ENCODE measurements at regions not wholly inside any gene's neighbourhood (a gene's known extent, or its start where the extent isn't known, plus 50 kb on each side); places are given as distances from the start of the nearest gene placed in this dataset.

DNA sequence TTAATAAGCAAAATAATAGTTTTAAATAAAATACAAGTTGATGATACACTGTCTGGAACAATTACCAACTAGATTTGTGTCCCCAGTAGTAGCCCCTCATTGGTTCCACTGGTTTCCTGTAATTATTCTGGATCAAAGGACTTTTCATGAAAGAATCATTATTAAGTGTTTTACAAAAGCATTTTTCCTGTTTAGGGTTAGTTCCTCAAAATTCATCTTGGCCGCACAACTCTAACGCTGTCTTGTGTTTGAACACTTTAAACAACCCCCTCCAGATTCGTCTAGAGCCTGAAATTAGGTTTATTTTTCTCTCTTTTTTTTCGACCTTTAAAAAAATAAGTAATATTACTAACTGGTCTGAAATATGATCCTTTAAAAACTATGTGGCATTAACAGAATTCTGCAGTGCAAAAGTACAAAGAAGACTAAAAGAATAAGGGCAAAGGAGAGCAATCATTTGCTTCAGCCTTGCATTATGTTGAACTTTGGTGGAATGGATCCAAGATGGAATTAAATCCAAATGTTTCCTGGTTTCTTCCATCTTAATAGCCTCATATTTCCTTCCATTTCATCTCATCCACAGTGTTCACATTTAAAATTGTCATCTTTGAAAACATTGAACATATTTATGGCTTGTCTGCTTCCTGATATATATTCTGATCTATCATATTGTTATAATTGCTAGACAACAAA lies 678.4 kb downstream of the IRS1 start:
- H3K4me2 ChIP-seq (ENCODE audit: insufficient read depth, low read length) = no peak overlapping the region
- H3K79me2 ChIP-seq (ENCODE audit: insufficient read depth, low read length) = no peaks in the 10 kb centered on the region
- H3K9ac ChIP-seq (ENCODE audit: low read depth, low read length) = no peak overlapping the region
- DNase-seq = no peak
- H2AFZ ChIP-seq (ENCODE audit: low read depth, low read length) = no peak overlapping the region
- no peak overlapping the region for H3K4me3 ChIP-seq (ENCODE audit: low read depth in 1 of 2, low read length in 2 of 2)
- no peaks in the 10 kb centered on the region for H3K36me3 ChIP-seq (ENCODE audit: insufficient read depth, low read length)
- H4K20me1 ChIP-seq (ENCODE audit: insufficient read depth, low read length) = no peaks in the 10 kb centered on the region
- no peaks in the 10 kb centered on the region for H3K4me1 ChIP-seq (ENCODE audit: insufficient read depth, low read length)
- H3K9me3 ChIP-seq (ENCODE audit: insufficient read depth, low read length, severe bottlenecking) = no peaks in the 10 kb centered on the region
- no peak overlapping the region for H3K27ac ChIP-seq (ENCODE audit: low read length)
- ATAC-seq (ENCODE audit: insufficient read depth, low read depth) = no peak
- H3K27me3 ChIP-seq (ENCODE audit: insufficient read depth, low read length, poor library complexity) = no peaks in the 10 kb centered on the region
- TF ChIP-seq, protein P1, sequence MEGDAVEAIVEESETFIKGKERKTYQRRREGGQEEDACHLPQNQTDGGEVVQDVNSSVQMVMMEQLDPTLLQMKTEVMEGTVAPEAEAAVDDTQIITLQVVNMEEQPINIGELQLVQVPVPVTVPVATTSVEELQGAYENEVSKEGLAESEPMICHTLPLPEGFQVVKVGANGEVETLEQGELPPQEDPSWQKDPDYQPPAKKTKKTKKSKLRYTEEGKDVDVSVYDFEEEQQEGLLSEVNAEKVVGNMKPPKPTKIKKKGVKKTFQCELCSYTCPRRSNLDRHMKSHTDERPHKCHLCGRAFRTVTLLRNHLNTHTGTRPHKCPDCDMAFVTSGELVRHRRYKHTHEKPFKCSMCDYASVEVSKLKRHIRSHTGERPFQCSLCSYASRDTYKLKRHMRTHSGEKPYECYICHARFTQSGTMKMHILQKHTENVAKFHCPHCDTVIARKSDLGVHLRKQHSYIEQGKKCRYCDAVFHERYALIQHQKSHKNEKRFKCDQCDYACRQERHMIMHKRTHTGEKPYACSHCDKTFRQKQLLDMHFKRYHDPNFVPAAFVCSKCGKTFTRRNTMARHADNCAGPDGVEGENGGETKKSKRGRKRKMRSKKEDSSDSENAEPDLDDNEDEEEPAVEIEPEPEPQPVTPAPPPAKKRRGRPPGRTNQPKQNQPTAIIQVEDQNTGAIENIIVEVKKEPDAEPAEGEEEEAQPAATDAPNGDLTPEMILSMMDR (IDR thresholded peaks at IDR 0.05; ENCODE audit: borderline replicate concordance, extremely low read depth, low read length, poor library complexity, severe bottlenecking) = no peak
- no peak for TF ChIP-seq EZH2 (IDR thresholded peaks at IDR 0.05; ENCODE audit: borderline replicate concordance, low read depth, low read length, severe bottlenecking)

GRCh38 chr2:226118471-226119429 lies 680.9 kb downstream of the IRS1 start:
- no peak overlapping the region for H3K27ac ChIP-seq (ENCODE audit: low read length)
- no peak for ATAC-seq (ENCODE audit: insufficient read depth, low read depth)
- no peak for DNase-seq
- no peak overlapping the region for H2AFZ ChIP-seq (ENCODE audit: low read depth, low read length)
- no peak for TF ChIP-seq EZH2 (IDR thresholded peaks at IDR 0.05; ENCODE audit: borderline replicate concordance, low read depth, low read length, severe bottlenecking)
- TF ChIP-seq, protein P1 (IDR thresholded peaks at IDR 0.05; ENCODE audit: borderline replicate concordance, extremely low read depth, low read length, poor library complexity, severe bottlenecking) = no peak
- no peak overlapping the region for H3K4me3 ChIP-seq (ENCODE audit: low read depth in 1 of 2, low read length in 2 of 2)
- no peaks in the 10 kb centered on the region for H3K4me1 ChIP-seq (ENCODE audit: insufficient read depth, low read length)
- H3K27me3 ChIP-seq (ENCODE audit: insufficient read depth, low read length, poor library complexity) = no peaks in the 10 kb centered on the region
- no peak overlapping the region for H3K9ac ChIP-seq (ENCODE audit: low read depth, low read length)
- H4K20me1 ChIP-seq (ENCODE audit: insufficient read depth, low read length) = no peaks in the 10 kb centered on the region
- no peak overlapping the region for H3K4me2 ChIP-seq (ENCODE audit: insufficient read depth, low read length)
- H3K36me3 ChIP-seq (ENCODE audit: insufficient read depth, low read length) = no peaks in the 10 kb centered on the region
- no peaks in the 10 kb centered on the region for H3K9me3 ChIP-seq (ENCODE audit: insufficient read depth, low read length, severe bottlenecking)
- no peaks in the 10 kb centered on the region for H3K79me2 ChIP-seq (ENCODE audit: insufficient read depth, low read length)

DNA sequence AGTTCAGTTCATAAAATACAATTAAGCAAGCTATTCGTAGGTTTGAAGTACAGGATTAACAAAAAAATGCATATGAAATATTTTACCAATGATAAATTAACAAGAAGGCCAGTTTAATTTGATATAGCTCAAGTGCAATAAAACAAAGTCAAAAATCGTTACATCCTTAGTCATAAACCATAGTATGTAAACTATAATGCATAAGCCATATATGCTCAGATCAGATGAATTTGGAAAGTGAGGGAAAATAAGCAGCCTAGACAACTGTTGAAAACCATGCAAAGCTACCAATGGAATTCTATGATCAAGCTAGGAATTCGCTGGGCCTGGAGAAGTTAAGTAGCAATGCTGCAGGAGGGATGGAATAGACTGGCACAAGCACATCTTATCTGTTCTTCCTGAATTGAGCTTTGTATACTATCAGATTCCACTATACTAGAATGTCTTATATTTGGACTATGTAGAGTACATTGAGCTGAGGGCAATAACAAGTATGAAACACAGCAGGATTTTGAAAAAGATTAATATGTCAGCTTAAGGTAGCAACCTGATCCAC lies 682.0 kb downstream of the IRS1 start:
- H3K36me3 ChIP-seq (ENCODE audit: insufficient read depth, low read length) = no peaks in the 10 kb centered on the region
- H3K27me3 ChIP-seq (ENCODE audit: insufficient read depth, low read length, poor library complexity) = no peaks in the 10 kb centered on the region
- H4K20me1 ChIP-seq (ENCODE audit: insufficient read depth, low read length) = no peaks in the 10 kb centered on the region
- TF ChIP-seq, protein P1 (IDR thresholded peaks at IDR 0.05; ENCODE audit: borderline replicate concordance, extremely low read depth, low read length, poor library complexity, severe bottlenecking) = no peak
- no peak overlapping the region for H2AFZ ChIP-seq (ENCODE audit: low read depth, low read length)
- H3K4me2 ChIP-seq (ENCODE audit: insufficient read depth, low read length) = no peak overlapping the region
- H3K27ac ChIP-seq (ENCODE audit: low read length) = no peak overlapping the region
- H3K4me3 ChIP-seq (ENCODE audit: low read depth in 1 of 2, low read length in 2 of 2) = no peak overlapping the region
- H3K79me2 ChIP-seq (ENCODE audit: insufficient read depth, low read length) = no peaks in the 10 kb centered on the region
- H3K9me3 ChIP-seq (ENCODE audit: insufficient read depth, low read length, severe bottlenecking) = no peaks in the 10 kb centered on the region
- no peak overlapping the region for H3K9ac ChIP-seq (ENCODE audit: low read depth, low read length)
- ATAC-seq (ENCODE audit: insufficient read depth, low read depth) (no peak), DNase-seq (no peak)
- H3K4me1 ChIP-seq (ENCODE audit: insufficient read depth, low read length) = no peaks in the 10 kb centered on the region
